MM.1S (cell line): ENCODE measurements at regions not wholly inside any gene's neighbourhood (a gene's known extent, or its start where the extent isn't known, plus 50 kb on each side); places are given as distances from the start of the nearest gene placed in this dataset.
A peak's percentile ranks its signal among the peaks of the same experiment; 100 is the strongest.

Experiments used
- DNase-seq: peaks from one replicate; pipeline ENCODE4 v3.0.0-alpha.2; 2015
- H2AFZ ChIP-seq: fragments of 300-600 bp; sonication (generic); 2 replicates; pipeline ENCODE4 v1.6.0; 2016; ENCODE audit warnings: antibody characterized with exemption, low read length
- H3F3A ChIP-seq: fragments of 300-600 bp; sonication (generic); 2 replicates; pipeline ENCODE4 v1.6.1; 2016; ENCODE audit warnings: mild to moderate bottlenecking, antibody characterized with exemption, low read length, moderate library complexity, mixed read lengths; ENCODE audit not compliant: insufficient read depth
- H3K27ac ChIP-seq: fragments of 300-600 bp; sonication (generic); 2 replicates; pipeline ENCODE4 v1.5.1; 2016; ENCODE audit warnings: mild to moderate bottlenecking, low read length
- H3K27me3 ChIP-seq: fragments of 300-600 bp; sonication (generic); replicated peaks from 2 replicates; pipeline ENCODE4 v1.6.0; 2016; ENCODE audit warnings: low read length; ENCODE audit not compliant: insufficient read depth
- H3K36me3 ChIP-seq: fragments of 300-600 bp; sonication (generic); replicated peaks from 2 replicates; pipeline ENCODE4 v1.6.1; 2016; ENCODE audit warnings: mild to moderate bottlenecking, low read length, mixed read lengths; ENCODE audit not compliant: insufficient read depth
- H3K4me1 ChIP-seq: fragments of 300-600 bp; sonication (generic); 2 replicates; pipeline ENCODE4 v1.6.1; 2016; ENCODE audit warnings: low read length, mixed read lengths
- H3K4me2 ChIP-seq: fragments of 300-600 bp; sonication (generic); 2 replicates; pipeline ENCODE4 v1.6.0; 2016; ENCODE audit warnings: low read depth, low read length
- H3K4me3 ChIP-seq: fragments of 300-600 bp; sonication (generic); 2 replicates; pipeline ENCODE4 v1.5.1; 2016; ENCODE audit warnings: low read length, mixed read lengths
- H3K79me2 ChIP-seq: fragments of 300-600 bp; sonication (generic); 2 replicates; pipeline ENCODE4 v1.6.1; 2016; ENCODE audit warnings: mixed run types, low read length, mixed read lengths
- H3K9ac ChIP-seq: fragments of 300-600 bp; sonication (generic); 2 replicates; pipeline ENCODE4 v1.6.1; 2016; ENCODE audit warnings: low read length, mixed read lengths
- H3K9me2 ChIP-seq: fragments of 300-600 bp; sonication (generic); replicated peaks from 2 replicates; pipeline ENCODE4 v1.6.1; 2016; ENCODE audit warnings: mild to moderate bottlenecking, low read length, mixed read lengths; ENCODE audit not compliant: insufficient read depth
- H3K9me3 ChIP-seq: fragments of 300-600 bp; sonication (generic); replicated peaks from 2 replicates; pipeline ENCODE4 v1.6.1; 2016; ENCODE audit warnings: mild to moderate bottlenecking, low read length, mixed read lengths; ENCODE audit not compliant: insufficient read depth
- H4K20me1 ChIP-seq: fragments of 300-600 bp; sonication (generic); 2 replicates; pipeline ENCODE4 v1.6.1; 2016; ENCODE audit warnings: mild to moderate bottlenecking, low read length, moderate library complexity, mixed read lengths; ENCODE audit not compliant: insufficient read depth
- EZH2 ChIP-seq: fragments of 300-600 bp; sonication (generic); optimal IDR thresholded peaks from 2 replicates; pipeline ENCODE3; 2017; ENCODE audit warnings: low read depth, mild to moderate bottlenecking, antibody characterized with exemption, low read length, mixed read lengths
- EZH2phosphoT487 ChIP-seq: fragments of 300-600 bp; sonication (generic); IDR thresholded peaks from 2 replicates; pipeline ENCODE4 v1.6.1; 2018; ENCODE audit warnings: antibody characterized with exemption, low read length
- TF ChIP-seq, protein P1 (sequence below): fragments of 300-600 bp; sonication (generic); IDR thresholded peaks from 2 replicates; pipeline ENCODE4 v1.5.1; 2016; ENCODE audit warnings: antibody characterized with exemption, low read length, mixed read lengths

GRCh38 chr18:43961722-43962121 is 684.4 kb upstream of the SYT4 start:
- TF ChIP-seq EZH2 (no peak), EZH2phosphoT487 (no peak)
- TF ChIP-seq, protein P1, sequence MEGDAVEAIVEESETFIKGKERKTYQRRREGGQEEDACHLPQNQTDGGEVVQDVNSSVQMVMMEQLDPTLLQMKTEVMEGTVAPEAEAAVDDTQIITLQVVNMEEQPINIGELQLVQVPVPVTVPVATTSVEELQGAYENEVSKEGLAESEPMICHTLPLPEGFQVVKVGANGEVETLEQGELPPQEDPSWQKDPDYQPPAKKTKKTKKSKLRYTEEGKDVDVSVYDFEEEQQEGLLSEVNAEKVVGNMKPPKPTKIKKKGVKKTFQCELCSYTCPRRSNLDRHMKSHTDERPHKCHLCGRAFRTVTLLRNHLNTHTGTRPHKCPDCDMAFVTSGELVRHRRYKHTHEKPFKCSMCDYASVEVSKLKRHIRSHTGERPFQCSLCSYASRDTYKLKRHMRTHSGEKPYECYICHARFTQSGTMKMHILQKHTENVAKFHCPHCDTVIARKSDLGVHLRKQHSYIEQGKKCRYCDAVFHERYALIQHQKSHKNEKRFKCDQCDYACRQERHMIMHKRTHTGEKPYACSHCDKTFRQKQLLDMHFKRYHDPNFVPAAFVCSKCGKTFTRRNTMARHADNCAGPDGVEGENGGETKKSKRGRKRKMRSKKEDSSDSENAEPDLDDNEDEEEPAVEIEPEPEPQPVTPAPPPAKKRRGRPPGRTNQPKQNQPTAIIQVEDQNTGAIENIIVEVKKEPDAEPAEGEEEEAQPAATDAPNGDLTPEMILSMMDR = no peak
- Histone ChIP-seq H3K36me3 (no peaks in the 10 kb centered on the region), H3K4me3 (no peak overlapping the region), H2AFZ (peak overlapping the region; percentile 46), H3K79me2 (no peaks in the 10 kb centered on the region), H3K9me3 (no peaks in the 10 kb centered on the region), H3K9ac (no peak overlapping the region), H3K4me2 (peak overlapping the region; percentile 42; the same call in 1 of the 2 replicates), H3K4me1 (0 out of 2 replicates have a peak, but pooled peaks cover 6% of the 10 kb centered on the region), H3K27ac (peak overlapping the region; percentile 1; the same call in 1 of the 2 replicates), H4K20me1 (no peaks in the 10 kb centered on the region), H3K9me2 (no peaks in the 10 kb centered on the region), H3K27me3 (no peaks in the 10 kb centered on the region), H3F3A (no peaks in the 10 kb centered on the region)
- DNase-seq = peak; percentile 30

DNA sequence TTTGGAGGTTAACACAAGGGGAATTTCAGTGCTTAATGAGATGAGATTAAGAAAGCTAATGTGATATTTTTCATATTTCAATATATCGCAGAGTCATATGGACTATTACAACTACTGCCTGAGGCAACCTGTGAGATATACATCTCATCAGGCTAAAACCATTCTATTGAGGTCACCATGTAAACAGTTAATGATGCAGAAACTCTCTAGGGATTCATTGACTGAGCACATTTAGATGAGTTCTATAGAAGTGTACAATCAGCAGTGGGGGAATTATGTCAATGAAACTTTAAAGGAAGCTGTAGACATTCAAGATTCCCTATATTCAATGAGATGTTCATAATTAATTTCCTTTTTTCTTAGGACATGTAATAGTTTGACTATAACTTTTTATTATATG is 687.4 kb upstream of the SYT4 start:
- Histone ChIP-seq H3K27ac (no peak overlapping the region), H3K4me2 (no peak overlapping the region), H3K9me3 (no peaks in the 10 kb centered on the region), H3K36me3 (no peaks in the 10 kb centered on the region), H3K4me1 (0 out of 2 replicates have a peak, but pooled peaks cover 6% of the 10 kb centered on the region), H3K9me2 (no peaks in the 10 kb centered on the region), H3F3A (no peaks in the 10 kb centered on the region), H3K4me3 (no peak overlapping the region), H3K79me2 (no peaks in the 10 kb centered on the region), H3K27me3 (no peaks in the 10 kb centered on the region), H2AFZ (no peak overlapping the region), H3K9ac (no peak overlapping the region), H4K20me1 (no peaks in the 10 kb centered on the region)
- no peak for DNase-seq
- TF ChIP-seq EZH2 = no peak
- TF ChIP-seq EZH2phosphoT487 = no peak
- TF ChIP-seq, protein P1 = no peak

DNA sequence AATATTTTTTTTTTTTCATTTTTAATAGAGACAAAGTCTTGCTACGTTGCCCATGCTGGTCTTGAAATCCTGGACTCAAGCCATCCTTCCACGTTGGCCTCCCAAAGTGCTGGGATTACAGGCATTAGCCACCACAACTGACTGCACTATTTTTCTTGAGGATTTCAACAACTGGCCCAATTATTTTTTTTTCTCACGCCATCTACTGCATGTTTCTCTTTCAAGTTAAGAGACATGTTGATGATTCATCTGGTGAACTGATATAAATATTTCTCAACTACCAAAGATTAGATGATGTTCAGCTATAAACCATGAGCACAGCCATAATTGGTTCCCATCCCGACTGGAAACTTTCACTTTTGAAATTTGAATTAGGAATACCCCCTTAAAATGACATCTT is 688.4 kb upstream of the SYT4 start:
- Histone ChIP-seq H3K9ac (no peak overlapping the region), H2AFZ (no peak overlapping the region), H3K27ac (no peak overlapping the region), H3K27me3 (no peaks in the 10 kb centered on the region), H3K79me2 (no peaks in the 10 kb centered on the region), H3K36me3 (no peaks in the 10 kb centered on the region), H4K20me1 (no peaks in the 10 kb centered on the region), H3K4me2 (no peak overlapping the region), H3F3A (no peaks in the 10 kb centered on the region), H3K4me3 (no peak overlapping the region), H3K4me1 (0 out of 2 replicates have a peak, but pooled peaks cover 6% of the 10 kb centered on the region), H3K9me2 (no peaks in the 10 kb centered on the region), H3K9me3 (no peaks in the 10 kb centered on the region)
- no peak for DNase-seq
- TF ChIP-seq, protein P1 = no peak
- TF ChIP-seq EZH2phosphoT487 = no peak
- TF ChIP-seq EZH2 = no peak
